Uterus (tissue), 2 donors: ENCODE measurements at regions not wholly inside any gene's neighbourhood (a gene's known extent, or its start where the extent isn't known, plus 50 kb on each side); places are given as distances from the start of the nearest gene placed in this dataset.

Experiments used
- POLR2A ChIP-seq, 2 donors: fragments of 450-650 bp; IDR thresholded peaks; one replicate each; pipeline ENCODE4 v1.6.1; 2016; ENCODE audit warnings: antibody characterized with exemption in 2 of 2, mild to moderate bottlenecking in 1 of 2, moderate library complexity in 1 of 2
- TF ChIP-seq, protein P1 (sequence below), 4 experiments: fragments of 200-600 bp in 2 of 4; fragments of 450-650 bp in 2 of 4; sonication (generic) in 2 of 4; IDR thresholded peaks; one replicate each; pipeline ENCODE4 v1.5.1; 2016 to 2019; ENCODE audit warnings: antibody characterized with exemption in 4 of 4, mild to moderate bottlenecking in 2 of 4, moderate library complexity in 1 of 4

DNA sequence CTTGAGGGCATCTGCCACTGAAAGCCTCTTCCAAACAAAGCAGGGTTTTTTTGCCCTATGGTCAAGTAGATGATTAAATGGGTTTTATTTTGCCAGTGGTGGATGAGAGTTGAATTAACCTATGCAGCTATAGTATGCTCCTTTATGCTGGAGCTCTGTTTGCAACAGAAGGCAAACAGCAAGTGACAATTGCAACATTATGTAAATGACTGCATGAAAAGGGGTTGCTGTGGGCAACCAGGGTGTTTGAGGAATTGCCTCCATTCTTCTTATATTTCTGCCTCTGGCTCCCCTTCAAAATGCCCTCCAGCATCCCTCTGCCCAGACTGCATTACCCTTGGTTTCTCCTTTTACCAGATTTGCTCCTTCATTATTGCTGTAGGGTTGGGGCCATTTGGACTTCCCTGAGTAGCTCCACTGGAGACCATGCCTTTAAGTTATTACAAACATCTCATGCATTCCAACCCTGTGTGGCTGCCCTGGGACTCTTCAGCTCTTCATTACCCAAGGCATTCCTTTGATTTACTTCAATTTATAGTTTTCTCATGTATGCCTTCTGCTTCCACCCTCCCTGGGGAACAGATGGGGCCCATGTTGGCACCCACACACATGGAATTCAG is 398.4 kb downstream of the PRDM2 start:
- TF ChIP-seq, protein P1, sequence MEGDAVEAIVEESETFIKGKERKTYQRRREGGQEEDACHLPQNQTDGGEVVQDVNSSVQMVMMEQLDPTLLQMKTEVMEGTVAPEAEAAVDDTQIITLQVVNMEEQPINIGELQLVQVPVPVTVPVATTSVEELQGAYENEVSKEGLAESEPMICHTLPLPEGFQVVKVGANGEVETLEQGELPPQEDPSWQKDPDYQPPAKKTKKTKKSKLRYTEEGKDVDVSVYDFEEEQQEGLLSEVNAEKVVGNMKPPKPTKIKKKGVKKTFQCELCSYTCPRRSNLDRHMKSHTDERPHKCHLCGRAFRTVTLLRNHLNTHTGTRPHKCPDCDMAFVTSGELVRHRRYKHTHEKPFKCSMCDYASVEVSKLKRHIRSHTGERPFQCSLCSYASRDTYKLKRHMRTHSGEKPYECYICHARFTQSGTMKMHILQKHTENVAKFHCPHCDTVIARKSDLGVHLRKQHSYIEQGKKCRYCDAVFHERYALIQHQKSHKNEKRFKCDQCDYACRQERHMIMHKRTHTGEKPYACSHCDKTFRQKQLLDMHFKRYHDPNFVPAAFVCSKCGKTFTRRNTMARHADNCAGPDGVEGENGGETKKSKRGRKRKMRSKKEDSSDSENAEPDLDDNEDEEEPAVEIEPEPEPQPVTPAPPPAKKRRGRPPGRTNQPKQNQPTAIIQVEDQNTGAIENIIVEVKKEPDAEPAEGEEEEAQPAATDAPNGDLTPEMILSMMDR (IDR thresholded peaks at IDR 0.05), result no peak
- no peak for TF ChIP-seq POLR2A (IDR thresholded peaks at IDR 0.05)
